NCI-H69 (cell line): ENCODE measurements at regions not wholly inside any gene's neighbourhood (a gene's known extent, or its start where the extent isn't known, plus 50 kb on each side); places are given as distances from the start of the nearest gene placed in this dataset.
"Not testable (repeated sequence)": the region's sequence is repeated elsewhere in the genome, so short reads cannot be mapped to it uniquely, and the experiment has no call there.

Experiments
- DNase-seq: peaks from one replicate; lab custom pipeline; 2025; lab: John Stamatoyannopoulos, UW

DNA sequence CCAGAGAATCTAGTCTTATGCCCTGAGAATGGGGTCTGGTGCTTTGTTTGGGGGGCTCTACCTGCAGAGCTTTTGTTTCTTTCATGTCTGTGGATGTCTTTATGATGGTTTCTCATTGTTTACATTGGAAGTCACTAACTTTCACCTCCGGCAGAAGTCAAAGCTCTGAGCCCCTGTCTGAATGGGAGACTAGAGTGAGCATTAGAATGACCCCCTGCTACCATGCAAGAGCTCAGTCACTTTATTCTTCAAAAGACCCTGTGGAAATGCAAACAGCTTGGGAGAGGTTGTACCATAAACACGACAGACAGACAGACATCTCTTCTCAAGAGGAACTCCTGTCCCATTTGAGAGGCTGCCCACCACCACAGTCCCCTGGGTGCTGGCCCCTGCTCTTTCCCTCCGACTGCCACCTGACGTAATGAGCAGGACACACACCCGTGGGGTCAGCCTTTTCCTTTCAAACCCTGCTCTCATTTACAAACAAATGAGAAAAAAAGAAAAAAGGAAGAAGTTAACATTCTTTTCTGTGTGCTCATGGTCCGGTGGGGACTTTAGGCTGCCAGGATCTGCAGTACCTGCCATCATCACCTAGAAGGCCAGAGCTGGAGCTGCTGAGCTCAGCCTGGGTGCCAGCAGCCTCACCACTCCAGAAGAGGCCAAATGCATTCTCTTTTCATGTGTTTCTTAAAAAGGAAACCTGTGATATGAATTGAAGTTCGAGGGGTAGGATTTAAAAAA is 91.6 kb downstream of the FZD1 start:
- no peak for DNase-seq

GRCh38 chr7:91356915-91357314 is 92.7 kb downstream of the FZD1 start:
- DNase-seq = no peak

GRCh38 chr7:91357379-91357778 is 93.1 kb downstream of the FZD1 start:
- DNase-seq = peak; percentile 25

DNA sequence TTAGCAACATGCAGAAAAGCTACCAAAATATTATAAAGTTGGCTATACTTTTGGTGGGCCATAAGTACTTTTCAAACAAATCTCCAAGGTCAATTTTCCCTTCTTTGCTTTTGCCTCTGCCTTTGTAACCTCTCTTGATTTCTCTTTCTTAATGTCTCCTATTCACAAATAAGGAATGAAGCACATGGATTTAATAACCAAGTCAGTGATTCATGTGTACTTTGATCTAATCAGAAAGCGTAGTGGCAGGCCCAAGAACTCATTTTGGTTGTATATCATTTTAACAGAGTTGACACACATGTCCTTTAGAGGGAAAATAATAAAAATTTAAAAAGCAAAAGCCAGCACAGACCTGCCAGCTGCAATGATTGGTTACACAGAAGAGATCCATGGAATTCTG is 93.7 kb downstream of the FZD1 start:
- DNase-seq = peak; percentile 40

DNA sequence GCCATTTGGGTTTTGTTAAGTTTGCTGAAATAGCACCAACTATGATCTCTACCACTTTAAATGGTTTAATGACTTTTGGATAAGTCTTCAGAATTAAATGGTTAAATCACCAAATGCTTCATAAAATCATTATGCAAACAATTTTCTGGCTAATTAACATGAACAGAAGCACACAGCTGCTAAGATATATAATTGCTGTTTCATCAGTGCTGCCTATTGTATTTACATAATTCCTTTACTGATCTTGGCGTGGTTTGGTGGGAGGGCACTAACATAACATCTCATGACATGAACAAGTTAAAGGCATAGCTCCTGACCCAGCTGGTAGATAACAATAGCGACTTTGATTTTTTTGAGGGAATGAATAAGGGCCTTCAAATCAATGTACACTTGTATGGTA is 94.1 kb downstream of the FZD1 start:
- DNase-seq = peak; percentile 75

- DNase-seq = not testable (repeated sequence)
Measured at GRCh38 chr7:91365097-91365496, 100.9 kb downstream of the FZD1 start.

GRCh38 chr7:91366091-91366490 is 101.9 kb downstream of the FZD1 start:
- no peak for DNase-seq

DNA sequence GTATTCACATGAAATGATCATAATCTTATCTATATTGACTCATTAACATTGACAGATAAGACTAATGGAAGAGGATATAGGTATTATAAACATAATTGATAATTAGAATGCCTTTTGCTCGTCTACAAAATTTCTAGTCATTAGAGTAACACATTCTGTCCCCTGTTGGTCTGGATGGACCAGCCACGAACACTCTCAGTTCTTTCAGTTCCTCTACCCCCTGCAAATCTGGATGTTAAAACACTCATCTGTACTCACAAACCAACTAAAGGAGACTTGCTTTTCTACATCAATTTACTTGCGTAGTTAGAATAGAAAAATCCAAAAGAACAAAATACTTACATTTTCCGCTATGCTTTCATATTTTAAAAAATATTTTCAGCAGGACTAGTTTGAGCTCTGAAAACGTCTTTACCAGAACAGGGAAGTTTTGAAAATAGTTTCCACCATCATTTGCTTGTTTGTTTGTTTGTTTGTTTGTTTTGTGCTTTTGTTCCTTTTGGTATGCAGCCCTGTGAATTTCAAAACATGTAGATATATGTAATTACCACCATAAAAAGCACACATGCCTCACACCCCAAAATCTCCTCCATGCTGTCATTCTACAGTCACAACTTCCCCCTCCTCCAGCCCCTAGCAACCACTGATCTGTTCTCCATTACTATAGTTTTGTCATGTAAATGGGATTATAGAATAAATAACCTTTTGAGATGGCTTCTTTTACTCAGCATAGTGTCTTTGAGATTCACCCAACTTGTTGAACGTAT is 103.8 kb downstream of the FZD1 start:
- DNase-seq = no peak

- DNase-seq = no peak
Measured at GRCh38 chr7:91372323-91372722, 108.1 kb downstream of the FZD1 start.

GRCh38 chr7:91373111-91373800 is 109.0 kb downstream of the FZD1 start:
- no peak for DNase-seq

- DNase-seq = no peak
Measured at GRCh38 chr7:91374321-91374989, 110.2 kb downstream of the FZD1 start.

DNA sequence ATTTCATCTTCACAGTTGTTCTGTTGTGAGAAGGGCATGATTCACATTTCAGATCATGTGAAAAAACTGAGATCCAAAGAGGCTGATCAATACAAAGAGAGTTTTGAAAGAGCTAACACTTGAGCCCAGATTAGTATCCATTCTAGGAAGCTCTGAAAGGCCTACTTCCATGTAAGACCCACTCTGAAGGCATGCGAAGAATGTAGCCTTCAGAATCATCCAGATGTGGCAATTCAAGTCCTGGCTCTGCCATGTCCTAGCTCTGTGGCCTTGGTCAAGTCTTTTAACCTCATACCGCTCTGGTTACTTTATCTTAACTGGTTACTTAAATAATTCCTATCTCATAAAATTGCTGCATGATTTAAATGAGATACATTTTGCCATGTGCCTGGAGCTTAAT is 111.1 kb downstream of the FZD1 start:
- DNase-seq = no peak

DNA sequence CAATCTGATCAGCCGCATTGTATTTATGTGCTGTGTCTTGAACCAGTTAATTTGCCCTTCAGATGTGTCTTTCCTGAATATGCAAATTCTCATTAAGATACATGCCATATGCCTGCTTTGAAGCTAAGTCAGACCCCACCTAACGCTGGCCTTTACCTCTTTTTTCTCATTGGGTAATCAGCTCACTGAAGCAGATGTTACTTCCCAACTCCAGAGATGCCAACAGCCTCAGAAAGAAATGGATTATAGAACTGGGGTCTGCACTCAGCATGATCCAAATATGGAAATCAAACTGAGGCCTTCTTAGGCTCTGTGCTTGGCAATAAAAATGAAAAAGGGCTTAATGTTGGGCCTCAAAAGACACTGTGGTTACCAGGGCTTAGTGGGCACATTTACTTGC is 113.9 kb downstream of the FZD1 start:
- DNase-seq = peak; percentile 24

DNA sequence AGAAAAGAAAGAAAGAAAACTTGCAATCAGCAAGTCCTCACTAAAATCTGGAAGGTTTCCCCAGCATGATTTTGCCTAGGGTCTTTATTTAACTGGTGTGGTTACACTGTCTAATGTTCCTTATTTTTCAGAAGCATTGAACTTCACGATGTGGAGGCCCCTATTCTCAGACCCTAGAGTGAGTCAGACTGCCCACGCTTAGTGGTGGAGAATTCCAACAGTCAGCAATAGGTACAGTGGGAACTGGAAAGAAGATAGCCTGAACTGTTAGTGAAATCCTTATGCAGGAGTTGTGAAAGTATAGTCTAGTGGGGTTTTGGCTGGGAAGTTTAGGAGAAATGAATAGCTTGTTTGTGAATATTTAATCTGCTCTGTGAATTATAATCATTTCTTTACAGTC is 115.0 kb downstream of the FZD1 start:
- DNase-seq = no peak

GRCh38 chr7:91379991-91380390 is 115.8 kb downstream of the FZD1 start:
- DNase-seq = no peak

GRCh38 chr7:91383053-91383904 is 119.0 kb downstream of the FZD1 start:
- DNase-seq = no peak

GRCh38 chr7:91383905-91384274 is 119.7 kb downstream of the FZD1 start:
- no peak for DNase-seq

GRCh38 chr7:91394757-91395156 is 130.5 kb downstream of the FZD1 start:
- not testable (repeated sequence) for DNase-seq

DNA sequence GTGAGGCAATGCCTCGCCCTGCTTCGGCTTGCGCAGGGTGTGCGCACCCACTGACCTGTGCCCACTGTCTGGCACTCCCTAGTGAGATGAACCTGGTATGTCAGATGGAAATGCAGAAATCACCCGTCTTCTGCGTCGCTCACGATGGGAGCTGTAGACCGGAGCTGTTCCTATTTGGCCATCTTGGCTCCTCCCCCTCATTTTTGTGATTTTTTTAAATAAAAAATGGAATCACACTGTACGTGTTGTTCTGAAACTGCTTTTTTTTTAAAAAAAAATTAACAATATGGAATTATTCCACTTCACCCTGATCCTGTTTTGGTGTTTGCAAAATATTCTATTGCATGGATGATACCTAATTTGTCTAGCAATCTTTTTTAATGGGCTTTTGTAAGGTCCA is 131.1 kb downstream of the FZD1 start:
- not testable (repeated sequence) for DNase-seq

DNA sequence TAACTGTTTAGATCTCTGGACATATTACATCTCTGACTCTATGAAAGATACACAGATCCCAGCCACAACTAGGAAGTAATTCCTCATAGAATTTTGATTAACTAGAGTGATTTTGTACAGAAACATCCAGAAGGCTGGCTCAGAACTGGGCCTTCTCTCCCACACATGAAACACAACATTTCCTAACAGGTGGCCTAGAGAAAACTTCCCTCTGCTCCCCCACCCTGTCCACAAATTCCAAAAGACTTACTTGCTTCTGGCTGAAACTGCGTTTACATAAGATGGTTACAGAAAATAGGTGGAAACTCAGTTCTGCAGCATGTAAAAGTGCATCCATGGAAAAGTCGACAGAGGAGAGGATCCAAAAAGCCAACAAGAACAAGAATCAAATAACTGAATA is 132.9 kb downstream of the FZD1 start:
- peak; percentile 37 for DNase-seq

DNA sequence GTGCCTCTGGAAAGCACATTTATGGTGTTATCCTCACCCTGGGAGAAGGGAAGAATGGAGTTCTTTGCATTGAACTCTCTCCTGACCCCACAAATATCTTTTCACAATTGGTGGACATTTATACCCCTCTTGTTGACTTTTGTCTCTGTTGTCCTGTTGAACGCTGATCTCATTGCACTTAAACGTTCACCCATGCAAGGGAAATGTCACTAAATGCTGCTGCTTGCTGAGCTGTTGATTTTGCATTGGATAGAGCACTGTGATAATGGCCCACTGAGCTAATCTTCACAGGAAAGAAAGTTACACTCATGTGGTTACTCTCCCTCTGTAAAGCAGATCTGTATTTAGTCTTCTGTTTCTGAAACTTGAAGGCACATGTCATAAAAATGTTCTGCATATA is 133.4 kb downstream of the FZD1 start:
- DNase-seq = peak; percentile 91

DNA sequence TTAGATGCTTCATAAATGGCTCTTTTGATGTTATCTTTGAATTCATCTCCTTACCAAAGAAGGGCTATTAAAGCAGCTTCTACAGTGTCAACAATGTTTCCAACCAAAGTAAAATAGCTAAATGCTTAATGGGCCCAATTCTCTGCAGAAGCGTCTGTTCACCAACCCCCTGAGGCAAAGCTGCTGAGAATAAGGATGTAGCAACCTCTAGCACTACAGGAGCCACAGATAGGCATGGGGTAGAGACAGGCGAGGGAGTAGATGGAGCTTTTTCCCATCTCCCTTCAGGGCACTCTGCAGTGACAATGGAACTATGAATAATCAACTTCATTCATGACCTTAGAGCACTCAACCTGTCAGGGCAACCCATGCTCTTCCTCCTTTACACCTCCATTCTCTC is 134.1 kb downstream of the FZD1 start:
- peak; percentile 96 for DNase-seq
